Thymus (tissue), 11 donors: ENCODE measurements at regions not wholly inside any gene's neighbourhood (a gene's known extent, or its start where the extent isn't known, plus 50 kb on each side); places are given as distances from the start of the nearest gene placed in this dataset.

Experiments
- DNase-seq, 9 donors: peaks; one replicate each; pipeline ENCODE4 v3.0.0-alpha.2; 2013; ENCODE audit warnings: low spot score in 9 of 9, low read depth in 6 of 9, missing footprints in 1 of 9
- H3K27ac ChIP-seq, 2 donors: one replicate each; pipeline ENCODE4 v1.5.1; 2013; ENCODE audit warnings: control low read depth in 1 of 2, low read depth in 1 of 2, low read length in 1 of 2, mild to moderate bottlenecking in 1 of 2, moderate library complexity in 1 of 2
- H3K27me3 ChIP-seq, 2 donors: one replicate each; pipeline ENCODE4 v1.5.1; 2013; ENCODE audit warnings: low read length in 1 of 2; ENCODE audit not compliant: control insufficient read depth in 2 of 2, insufficient read depth in 1 of 2
- H3K36me3 ChIP-seq, 2 donors: one replicate each; pipeline ENCODE4 v1.5.1; 2013; ENCODE audit warnings: low read length in 1 of 2, mild to moderate bottlenecking in 1 of 2, moderate library complexity in 1 of 2; ENCODE audit not compliant: control insufficient read depth in 2 of 2, insufficient read depth in 2 of 2
- H3K4me1 ChIP-seq, 2 donors: one replicate each; pipeline ENCODE4 v1.5.1; 2013; ENCODE audit warnings: low read length in 2 of 2; ENCODE audit not compliant: control insufficient read depth in 2 of 2, insufficient read depth in 2 of 2
- H3K4me3 ChIP-seq, 2 donors: one replicate each; pipeline ENCODE4 v1.5.1; 2013; ENCODE audit warnings: low read length in 2 of 2, control low read depth in 1 of 2, mild to moderate bottlenecking in 1 of 2
- H3K9me3 ChIP-seq, 2 donors: one replicate each; pipeline ENCODE4 v1.5.1; 2013; ENCODE audit warnings: low read length in 1 of 2, mild to moderate bottlenecking in 1 of 2; ENCODE audit not compliant: control insufficient read depth in 2 of 2, insufficient read depth in 1 of 2
- WGBS: extraction: QIAGEN DNeasy Blood & Tissue Kit; methylation state at CpG from one replicate; pipeline ENCODE4 v1.1.7; 2013; 5-methylcytosine and 5-hydroxymethylcytosine counted together
- donor health status: healthy.

DNA sequence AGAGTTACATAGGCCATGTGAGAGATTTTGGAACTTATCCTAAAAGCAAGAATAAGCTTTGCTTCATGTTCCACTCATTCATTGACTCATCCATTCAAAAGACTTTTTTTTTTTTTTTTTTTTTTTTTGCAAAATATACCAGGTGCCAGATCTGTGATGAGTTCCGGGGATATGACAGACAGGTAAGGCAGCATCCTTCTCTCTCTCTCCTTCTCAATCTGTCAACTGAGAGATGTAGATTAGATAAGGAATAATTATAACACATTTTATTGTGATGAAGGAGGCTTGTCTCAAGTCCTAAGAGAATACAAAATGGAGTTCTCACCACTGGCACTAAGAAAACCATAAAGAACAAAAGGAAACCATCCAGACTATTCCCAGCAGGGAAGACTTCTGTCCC is 190.2 kb upstream of the CPEB2 start:
- WGBS: 94% methylated on average over 1 of the region's 1 CpG
- Histone ChIP-seq H3K9me3 (no peaks in the 10 kb centered on the region), H3K27ac (no peak overlapping the region), H3K4me1 (no peaks in the 10 kb centered on the region), H3K36me3 (no peaks in the 10 kb centered on the region), H3K27me3 (no peaks in the 10 kb centered on the region), H3K4me3 (no peak overlapping the region)
- DNase-seq: no peak

DNA sequence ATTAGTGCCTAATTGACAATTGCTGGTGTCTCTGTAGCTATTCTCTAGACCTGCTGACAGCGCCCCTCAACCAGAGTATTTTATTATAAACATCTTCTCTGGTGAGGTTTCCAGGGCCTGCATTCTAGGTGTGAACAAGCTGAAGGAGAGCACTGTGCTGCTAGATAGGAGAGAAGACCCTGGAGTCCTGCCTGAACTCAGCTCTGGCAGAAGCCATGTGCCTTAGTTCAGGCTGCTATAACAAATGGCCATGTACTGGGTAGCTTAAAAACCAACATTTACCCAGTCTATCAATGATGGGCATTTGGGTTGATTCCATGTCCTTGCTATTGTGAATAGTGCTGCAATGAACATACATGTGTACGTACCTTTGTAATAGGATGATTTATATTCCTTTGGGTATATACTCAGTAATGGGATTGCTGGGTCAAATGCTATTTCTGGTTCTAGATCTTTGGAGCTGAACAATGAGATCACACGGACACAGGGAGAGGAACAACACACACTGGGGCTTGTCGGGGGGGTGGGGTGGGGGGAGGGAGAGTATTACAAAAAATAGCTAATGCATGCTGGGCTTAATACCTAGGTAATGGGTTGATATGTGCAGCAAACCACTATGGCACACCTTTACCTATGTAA is 185.5 kb upstream of the CPEB2 start:
- whole genome bisulfite sequencing: 95% methylated on average over 4 of the region's 4 CpGs
- Histone ChIP-seq H3K36me3 (no peaks in the 10 kb centered on the region), H3K27ac (no peak overlapping the region), H3K4me1 (no peaks in the 10 kb centered on the region), H3K4me3 (no peak overlapping the region), H3K9me3 (no peaks in the 10 kb centered on the region), H3K27me3 (no peaks in the 10 kb centered on the region)
- DNase-seq: no peak

DNA sequence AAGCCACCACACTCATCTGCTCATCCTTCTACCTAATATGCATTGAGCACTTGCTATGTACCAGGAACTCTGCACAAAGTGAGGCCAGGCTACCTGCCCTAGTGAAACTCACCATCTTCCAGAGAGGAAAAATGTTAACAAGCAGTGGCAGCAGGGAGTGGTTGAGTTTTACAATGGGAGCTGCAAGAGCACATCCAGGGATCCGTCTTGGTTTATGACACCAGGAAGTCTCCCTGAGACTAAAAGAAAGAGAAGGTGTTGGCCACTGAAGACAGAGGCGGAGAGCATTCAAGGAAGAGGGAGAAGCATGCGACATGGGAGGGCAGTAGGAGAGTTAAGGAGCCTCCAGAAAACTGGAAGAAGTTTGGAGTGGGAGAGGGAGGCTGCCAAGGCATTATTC is 178.1 kb upstream of the CPEB2 start:
- Histone ChIP-seq H3K27ac (no peak overlapping the region), H3K4me3 (no peak overlapping the region), H3K36me3 (no peaks in the 10 kb centered on the region), H3K4me1 (no peaks in the 10 kb centered on the region), H3K27me3 (no peaks in the 10 kb centered on the region), H3K9me3 (no peaks in the 10 kb centered on the region)
- WGBS: 90% methylated on average over 3 of the region's 3 CpGs
- no peak for DNase-seq

DNA sequence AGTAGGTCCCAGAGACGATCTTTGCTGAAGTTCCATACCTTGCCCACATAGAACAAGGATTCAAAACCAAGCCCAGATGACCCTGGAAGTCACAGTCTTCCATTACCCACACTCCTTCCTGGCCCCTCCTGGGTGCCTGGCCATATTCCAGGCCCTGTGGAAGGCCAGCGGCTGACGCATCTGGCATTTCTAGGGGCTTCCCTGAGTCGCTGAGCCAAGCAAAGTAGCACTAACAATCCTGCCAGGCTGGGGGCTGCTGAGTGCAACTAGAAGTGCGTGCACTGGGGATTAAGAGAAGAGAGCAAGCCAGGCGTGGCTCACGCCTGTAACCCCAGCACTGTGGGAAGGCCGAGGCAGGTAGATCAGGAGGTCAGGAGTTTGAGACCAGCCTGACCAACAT is 175.2 kb upstream of the CPEB2 start:
- Histone ChIP-seq H3K4me1 (no peaks in the 10 kb centered on the region), H3K27ac (no peak overlapping the region), H3K27me3 (no peaks in the 10 kb centered on the region), H3K4me3 (no peak overlapping the region), H3K36me3 (no peaks in the 10 kb centered on the region), H3K9me3 (no peaks in the 10 kb centered on the region)
- DNase-seq: no peak
- WGBS: 95% methylated on average over 8 of the region's 8 CpGs

DNA sequence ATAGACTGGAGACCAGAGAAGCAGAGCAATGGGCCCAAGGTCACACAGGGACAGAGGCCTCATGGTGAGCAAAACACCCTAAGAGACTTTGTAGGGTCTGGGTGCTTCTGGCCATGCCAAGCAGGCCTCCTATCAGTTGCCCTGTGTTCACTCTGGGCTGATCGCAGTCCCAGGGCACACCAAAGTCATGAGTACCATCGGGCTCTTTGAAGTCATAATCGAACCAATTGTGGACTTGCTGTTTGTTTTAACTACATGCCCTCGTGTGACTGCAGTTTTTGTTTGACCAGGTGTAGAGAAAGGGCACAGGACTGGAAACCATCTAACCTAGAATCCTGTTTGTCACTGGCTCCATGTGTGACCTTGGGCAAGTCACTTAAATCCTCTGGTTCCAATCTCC is 172.5 kb upstream of the CPEB2 start:
- Histone ChIP-seq H3K4me1 (no peaks in the 10 kb centered on the region), H3K27me3 (no peaks in the 10 kb centered on the region), H3K27ac (no peak overlapping the region), H3K4me3 (no peak overlapping the region), H3K9me3 (no peaks in the 10 kb centered on the region), H3K36me3 (no peaks in the 10 kb centered on the region)
- no peak for DNase-seq
- WGBS: 93% methylated on average over 4 of the region's 4 CpGs

DNA sequence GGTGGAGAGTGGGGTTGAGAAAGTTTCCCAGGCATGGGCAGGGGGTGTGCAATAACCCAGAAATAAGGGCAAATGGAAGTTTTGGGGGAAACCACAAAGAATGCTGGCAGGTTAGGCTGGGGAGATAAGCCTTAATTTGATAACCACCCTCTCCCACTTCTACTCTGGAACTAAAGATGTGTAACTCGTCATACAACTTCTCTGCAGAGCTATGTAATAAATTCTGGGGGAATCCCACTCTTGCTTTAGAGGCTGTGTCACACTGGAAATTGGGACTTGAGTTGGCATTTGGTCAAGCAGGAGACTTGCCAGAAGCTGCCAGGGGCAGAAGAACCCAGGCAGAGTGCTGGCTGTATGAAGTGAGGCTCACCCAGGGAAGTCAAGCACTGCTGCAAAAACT is 170.9 kb upstream of the CPEB2 start:
- Histone ChIP-seq H3K9me3 (no peaks in the 10 kb centered on the region), H3K36me3 (no peaks in the 10 kb centered on the region), H3K27ac (no peak overlapping the region), H3K4me3 (no peak overlapping the region), H3K27me3 (no peaks in the 10 kb centered on the region), H3K4me1 (no peaks in the 10 kb centered on the region)
- DNase-seq: no peak
- 43% methylated on average over 1 of the region's 1 CpG for WGBS

DNA sequence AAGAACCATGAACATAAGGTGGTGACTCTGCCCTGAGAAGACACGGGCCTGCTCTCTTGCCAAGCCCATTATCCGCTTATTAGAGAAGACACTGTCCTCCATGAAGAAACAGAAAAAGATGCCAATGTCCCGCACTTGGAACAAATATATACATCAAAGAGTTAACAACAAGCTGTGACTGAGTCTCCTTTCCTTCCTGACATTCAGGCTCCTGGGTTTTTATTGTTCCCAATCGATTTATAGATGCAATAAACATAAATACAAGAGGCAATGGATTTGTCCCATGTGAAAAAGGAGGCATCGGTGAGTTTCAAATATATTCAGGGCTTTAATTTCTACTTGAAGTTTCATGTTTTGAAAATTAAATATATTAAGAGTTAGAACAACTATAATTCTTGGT is 169.2 kb upstream of the CPEB2 start:
- 89% methylated on average over 5 of the region's 5 CpGs for WGBS
- DNase-seq: no peak

DNA sequence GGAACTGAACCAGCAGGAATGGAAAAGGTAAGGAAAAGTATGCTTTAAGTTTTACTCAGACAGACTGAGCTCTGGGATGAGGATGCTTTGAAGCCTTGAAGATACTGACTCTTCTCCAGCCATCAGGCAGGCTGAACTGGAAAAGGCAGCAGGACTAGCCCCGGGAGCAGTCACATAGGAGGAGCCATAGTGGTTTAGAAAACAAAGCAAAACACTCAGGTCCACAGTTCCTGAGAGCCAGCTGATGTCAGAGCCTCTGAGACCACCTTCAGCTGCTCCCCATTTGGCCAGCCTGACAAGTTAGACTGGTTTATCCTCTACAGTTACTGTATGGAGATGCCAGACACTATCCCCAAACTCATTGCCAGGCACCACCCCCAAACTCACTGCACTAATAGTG is 167.9 kb upstream of the CPEB2 start:
- H3K4me3 ChIP-seq: no peak overlapping the region
- H3K9me3 ChIP-seq: peaks cover 0 to 4% of the 10 kb centered on the region in 2 donors
- no peaks in the 10 kb centered on the region for H3K27me3 ChIP-seq
- 76% methylated on average over 1 of the region's 1 CpG for WGBS
- H3K4me1 ChIP-seq: no peaks in the 10 kb centered on the region
- H3K27ac ChIP-seq: no peak overlapping the region
- DNase-seq: no peak
- H3K36me3 ChIP-seq: no peaks in the 10 kb centered on the region

More for the DNA sequence above, 169.2 kb upstream of the CPEB2 start:
- no peak overlapping the region for H3K27ac ChIP-seq
- H3K9me3 ChIP-seq: no peaks in the 10 kb centered on the region
- H3K4me3 ChIP-seq: no peak overlapping the region
- no peaks in the 10 kb centered on the region for H3K36me3 ChIP-seq
- H3K27me3 ChIP-seq: no peaks in the 10 kb centered on the region
- no peaks in the 10 kb centered on the region for H3K4me1 ChIP-seq

DNA sequence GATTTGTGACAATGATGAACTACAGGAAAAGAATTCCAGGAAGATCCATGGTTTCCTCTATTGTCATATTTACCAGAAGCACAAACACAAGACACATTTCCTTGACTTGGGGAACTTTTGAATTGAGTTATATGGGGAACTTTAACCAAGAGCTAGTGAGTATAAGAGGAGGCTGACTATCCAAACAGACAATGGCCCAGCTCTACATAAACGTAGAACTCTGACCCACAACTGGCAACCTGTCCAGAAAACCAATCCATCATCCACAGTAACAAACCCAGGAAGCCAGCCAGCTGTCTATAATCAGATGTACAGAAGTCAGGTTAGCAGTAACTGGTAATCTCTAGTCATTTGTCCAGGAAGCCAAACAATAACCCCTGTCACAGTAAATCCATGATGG is 167.0 kb upstream of the CPEB2 start:
- no peak for DNase-seq
- WGBS: 81% methylated on average over 1 of the region's 1 CpG
- H3K27ac ChIP-seq: no peak overlapping the region
- peaks cover 0 to 4% of the 10 kb centered on the region in 2 donors for H3K9me3 ChIP-seq
- no peak overlapping the region for H3K4me3 ChIP-seq
- H3K4me1 ChIP-seq: no peaks in the 10 kb centered on the region
- no peaks in the 10 kb centered on the region for H3K27me3 ChIP-seq
- no peaks in the 10 kb centered on the region for H3K36me3 ChIP-seq
